Lower leg skin (tissue), 3 donors: ENCODE measurements at regions not wholly inside any gene's neighbourhood (a gene's known extent, or its start where the extent isn't known, plus 50 kb on each side); places are given as distances from the start of the nearest gene placed in this dataset.

Source experiments
- CTCF ChIP-seq, 3 donors: fragments of 450-650 bp; IDR thresholded peaks; one replicate each; pipeline ENCODE4 v1.5.1; 2016; ENCODE audit warnings: antibody characterized with exemption in 3 of 3, mild to moderate bottlenecking in 3 of 3, moderate library complexity in 2 of 3
- POLR2A ChIP-seq, 2 donors: fragments of 450-650 bp; IDR thresholded peaks; one replicate each; pipeline ENCODE4 v1.6.1; 2016 to 2017; ENCODE audit warnings: antibody characterized with exemption in 2 of 2, mild to moderate bottlenecking in 1 of 2, moderate library complexity in 1 of 2

- no peak for TF ChIP-seq POLR2A (IDR thresholded peaks at IDR 0.05)
- TF ChIP-seq CTCF (IDR thresholded peaks at IDR 0.05): no peak
Measured at GRCh38 chr1:195979646-195980045, 628.6 kb downstream of the KCNT2 start.
